ENCODE measurements at regions not wholly inside any gene's neighbourhood (a gene's known extent, or its start where the extent isn't known, plus 50 kb on each side); places are given as distances from the start of the nearest gene placed in this dataset.

DNA sequence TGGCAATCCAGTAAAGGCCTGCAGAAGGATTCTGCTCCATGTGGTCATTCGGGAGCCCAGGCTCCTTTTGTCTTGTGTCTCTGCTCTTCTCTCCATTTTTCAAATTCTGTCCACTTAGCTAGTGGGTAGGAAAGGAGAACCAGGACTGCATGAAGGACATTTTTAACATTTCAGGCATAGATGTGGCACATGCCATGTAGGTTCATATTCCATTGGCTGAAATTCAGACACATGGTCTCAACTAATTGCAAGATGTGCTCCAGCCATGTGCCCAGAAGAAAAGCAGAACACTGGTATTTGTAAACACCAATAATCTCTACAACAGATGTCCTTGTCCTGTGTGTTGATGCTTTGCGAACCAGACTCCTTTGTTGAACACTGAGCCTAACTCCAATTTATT, 85.2 kb upstream of the WLS start:
- H3K27ac ChIP-seq, result no peak overlapping the region
- TF ChIP-seq, protein P1, sequence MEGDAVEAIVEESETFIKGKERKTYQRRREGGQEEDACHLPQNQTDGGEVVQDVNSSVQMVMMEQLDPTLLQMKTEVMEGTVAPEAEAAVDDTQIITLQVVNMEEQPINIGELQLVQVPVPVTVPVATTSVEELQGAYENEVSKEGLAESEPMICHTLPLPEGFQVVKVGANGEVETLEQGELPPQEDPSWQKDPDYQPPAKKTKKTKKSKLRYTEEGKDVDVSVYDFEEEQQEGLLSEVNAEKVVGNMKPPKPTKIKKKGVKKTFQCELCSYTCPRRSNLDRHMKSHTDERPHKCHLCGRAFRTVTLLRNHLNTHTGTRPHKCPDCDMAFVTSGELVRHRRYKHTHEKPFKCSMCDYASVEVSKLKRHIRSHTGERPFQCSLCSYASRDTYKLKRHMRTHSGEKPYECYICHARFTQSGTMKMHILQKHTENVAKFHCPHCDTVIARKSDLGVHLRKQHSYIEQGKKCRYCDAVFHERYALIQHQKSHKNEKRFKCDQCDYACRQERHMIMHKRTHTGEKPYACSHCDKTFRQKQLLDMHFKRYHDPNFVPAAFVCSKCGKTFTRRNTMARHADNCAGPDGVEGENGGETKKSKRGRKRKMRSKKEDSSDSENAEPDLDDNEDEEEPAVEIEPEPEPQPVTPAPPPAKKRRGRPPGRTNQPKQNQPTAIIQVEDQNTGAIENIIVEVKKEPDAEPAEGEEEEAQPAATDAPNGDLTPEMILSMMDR (conservative IDR thresholded peaks at IDR 0.05), result no peak
- TF ChIP-seq ZFX (IDR thresholded peaks at IDR 0.05), result no peak

DNA sequence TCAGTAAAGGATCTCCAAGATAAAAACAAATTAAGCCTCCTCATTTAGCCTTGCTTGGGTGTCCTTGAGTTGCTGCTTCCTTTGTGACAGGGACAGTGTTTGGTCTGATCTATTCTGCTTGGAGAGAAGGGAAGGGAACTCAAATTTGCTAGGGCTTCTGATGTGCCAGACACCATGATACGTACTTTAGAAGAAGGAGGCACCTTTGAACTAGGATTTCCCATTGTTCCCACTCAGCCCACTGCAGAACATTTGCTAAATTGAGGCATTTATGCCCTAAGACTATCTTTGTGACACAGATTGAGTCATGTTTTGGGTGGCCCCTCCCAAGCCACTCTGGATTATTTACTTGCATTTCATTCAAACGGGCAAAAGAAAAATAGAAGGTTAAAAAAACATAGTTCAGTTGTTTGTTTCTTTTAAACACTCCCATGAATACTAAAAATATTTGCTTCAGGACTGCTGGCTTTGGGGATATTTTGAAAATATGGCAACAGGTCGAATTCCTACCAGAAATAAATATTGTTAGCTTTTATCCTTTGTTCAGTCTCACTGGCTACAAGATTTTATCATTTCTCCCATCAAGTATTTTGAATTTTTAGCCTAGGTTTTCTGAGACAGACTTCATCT, 81.9 kb upstream of the WLS start:
- H3K27ac ChIP-seq, result no peak overlapping the region

DNA sequence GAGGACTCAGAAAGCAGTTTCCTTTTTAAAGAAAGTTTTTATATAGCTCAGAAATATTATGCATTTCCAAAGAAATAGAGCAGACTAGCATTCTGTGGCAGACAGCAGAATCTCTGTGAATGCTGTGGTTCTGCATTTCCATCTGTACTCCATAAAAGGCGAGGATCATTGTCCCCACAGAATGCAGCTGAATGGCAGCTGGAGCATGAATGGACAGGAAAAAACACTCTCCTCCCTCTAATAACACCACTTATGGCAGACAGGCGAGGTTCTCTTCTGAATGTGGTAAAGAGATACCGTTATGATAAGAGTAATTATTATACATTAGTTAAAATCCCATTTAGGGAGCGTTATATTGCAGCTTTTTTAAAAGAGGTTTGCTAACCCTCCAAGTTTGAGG, 81.4 kb upstream of the WLS start:
- H3K27ac ChIP-seq, result no peak overlapping the region
- TF ChIP-seq, protein P1 (conservative IDR thresholded peaks at IDR 0.05), result no peak
- no peak for TF ChIP-seq ZFX (IDR thresholded peaks at IDR 0.05)

More for the DNA sequence above, 81.9 kb upstream of the WLS start:
- TF ChIP-seq, protein P1 (conservative IDR thresholded peaks at IDR 0.05), result no peak
- TF ChIP-seq ZFX (IDR thresholded peaks at IDR 0.05), result no peak

DNA sequence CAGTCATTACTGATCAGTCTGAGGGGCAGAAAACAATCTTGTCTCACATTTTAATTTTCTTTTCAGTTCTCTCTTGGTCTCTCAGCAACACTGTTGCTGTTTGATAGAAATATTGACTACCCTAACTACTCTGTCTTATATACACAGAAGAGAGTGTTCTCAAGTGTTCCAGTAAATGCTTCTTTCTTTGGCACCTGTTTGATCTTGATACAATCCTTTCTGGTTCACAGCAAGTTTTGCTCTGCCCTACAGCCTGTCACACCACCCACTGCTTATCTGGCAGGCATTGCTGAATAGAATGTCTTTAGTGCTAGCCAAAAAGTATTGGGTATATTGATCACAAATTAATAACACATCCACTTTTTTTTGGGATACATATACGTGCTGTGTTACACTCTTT, 75.7 kb upstream of the WLS start:
- TF ChIP-seq, protein P1 (conservative IDR thresholded peaks at IDR 0.05), result no peak
- no peak for TF ChIP-seq ZFX (IDR thresholded peaks at IDR 0.05)
- no peak overlapping the region for H3K27ac ChIP-seq

DNA sequence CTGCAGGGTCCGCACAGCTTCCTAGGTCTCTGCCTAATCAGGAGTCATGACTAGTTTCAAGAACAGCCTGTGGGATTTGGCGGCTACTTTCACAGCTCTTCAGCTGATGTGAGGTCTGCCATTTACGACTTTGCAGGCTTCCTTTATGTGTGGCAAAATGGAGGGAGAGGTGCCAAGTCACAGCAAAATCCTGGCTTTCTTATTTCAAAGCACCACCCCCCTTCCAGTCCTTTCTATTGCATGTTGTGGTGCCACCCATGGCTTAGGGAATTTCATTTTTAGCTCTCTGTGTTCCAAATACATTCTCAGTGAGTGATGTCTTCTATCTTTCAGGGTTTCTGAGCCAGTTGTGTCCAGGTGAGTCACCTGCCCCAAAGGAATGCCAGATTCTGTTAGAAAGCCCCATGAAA, 75.1 kb upstream of the WLS start:
- no peak overlapping the region for H3K27ac ChIP-seq
- TF ChIP-seq, protein P1 (conservative IDR thresholded peaks at IDR 0.05), result no peak
- TF ChIP-seq ZFX (IDR thresholded peaks at IDR 0.05), result no peak

DNA sequence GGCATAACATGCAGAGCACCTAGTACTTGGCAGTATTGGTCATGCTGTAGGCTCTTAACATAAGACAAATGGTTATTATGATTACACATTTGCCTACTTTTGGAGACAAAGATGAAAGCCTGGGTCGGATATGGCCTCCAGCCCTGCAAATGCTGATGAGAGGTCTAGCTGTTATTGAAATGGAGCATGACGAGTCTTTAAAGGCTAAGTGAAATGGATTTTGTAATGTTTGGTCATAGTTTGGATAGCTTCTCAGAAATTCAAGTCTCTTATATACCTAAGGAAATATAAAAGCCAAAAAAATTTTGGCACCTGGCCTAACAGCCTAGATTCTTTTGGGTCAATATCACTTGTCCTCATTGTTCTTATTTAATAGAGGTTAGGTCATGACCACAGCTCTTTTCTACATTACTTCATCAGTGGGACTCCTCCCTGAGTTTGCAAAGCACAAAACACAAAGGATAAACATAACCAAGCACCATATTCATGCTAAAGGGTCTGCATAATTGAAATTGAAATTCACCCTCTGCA, 69.2 kb upstream of the WLS start:
- TF ChIP-seq ZFX (IDR thresholded peaks at IDR 0.05), result no peak
- TF ChIP-seq, protein P1 (conservative IDR thresholded peaks at IDR 0.05), result no peak
- no peak overlapping the region for H3K27ac ChIP-seq

DNA sequence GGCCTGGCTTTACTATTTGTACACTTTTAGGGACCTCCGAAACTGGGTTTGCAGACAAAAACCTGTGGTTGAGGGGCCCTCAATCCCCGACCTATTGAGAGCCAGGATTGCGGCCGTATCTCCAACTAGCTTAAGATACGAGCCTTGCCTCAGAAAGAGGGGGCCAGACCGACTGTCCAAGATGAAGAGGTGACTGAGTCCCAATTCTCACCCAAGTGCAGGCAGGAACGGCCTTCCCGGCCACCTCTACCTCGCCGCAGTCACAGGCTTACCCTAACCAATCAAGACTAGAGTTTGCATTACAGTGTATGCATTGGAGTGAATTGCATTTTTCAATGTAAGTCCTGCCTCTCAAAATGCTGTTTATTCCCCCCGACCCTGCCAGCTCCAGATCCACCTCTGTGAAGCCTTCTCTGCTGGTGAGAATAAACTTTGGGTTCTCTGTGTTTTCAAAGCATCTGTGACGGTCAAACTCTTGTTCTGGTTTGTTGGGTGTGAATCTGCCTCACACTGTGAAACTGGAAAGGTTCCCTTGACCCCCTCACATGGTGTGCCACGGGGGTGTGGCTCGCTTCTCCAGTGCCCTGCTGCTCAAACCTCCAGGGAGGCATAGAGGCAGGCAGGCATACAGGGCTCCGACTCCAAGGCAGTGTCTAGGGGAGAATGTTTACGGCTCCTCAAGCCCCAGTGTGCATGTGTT, 62.2 kb upstream of the WLS start:
- H3K27ac ChIP-seq, result no peak overlapping the region
- TF ChIP-seq, protein P1 (conservative IDR thresholded peaks at IDR 0.05), result no peak
- TF ChIP-seq ZFX (IDR thresholded peaks at IDR 0.05), result no peak

All from C4-2B (cell line).